Thoracic aorta (tissue), 2 donors: ENCODE measurements at regions not wholly inside any gene's neighbourhood (a gene's known extent, or its start where the extent isn't known, plus 50 kb on each side); places are given as distances from the start of the nearest gene placed in this dataset.
"Not testable (repeated sequence)": the region's sequence is repeated elsewhere in the genome, so short reads cannot be mapped to it uniquely, and the experiment has no call there.

ENCODE experiments used
- ATAC-seq: fragments of 150-250 bp; one replicate; pipeline ENCODE4 v1.8.0; 2017; ENCODE audit warnings: low read depth; ENCODE audit not compliant: insufficient number of reproducible peaks, low FRiP score
- DNase-seq: peaks from one replicate; pipeline ENCODE4 v3.0.0-alpha.2; 2020; ENCODE audit warnings: low spot score
- H3K27ac ChIP-seq, 2 donors: fragments of 200-600 bp; sonication (generic); 1 replicate in 1 of 2; 2 replicates in 1 of 2; pipeline ENCODE4 v1.5.1; 2016; ENCODE audit warnings: mild to moderate bottlenecking in 2 of 2, moderate library complexity in 2 of 2
- H3K27me3 ChIP-seq: fragments of 200-600 bp; sonication (generic); replicated peaks from 2 replicates; pipeline ENCODE4 v1.6.0; 2016; ENCODE audit warnings: mild to moderate bottlenecking; ENCODE audit not compliant: insufficient read depth
- H3K36me3 ChIP-seq: fragments of 200-600 bp; sonication (generic); one replicate; pipeline ENCODE4 v1.5.1; 2016
- H3K4me1 ChIP-seq, 2 donors: fragments of 200-600 bp; sonication (generic); 1 replicate in 1 of 2; 2 replicates in 1 of 2; pipeline versions ENCODE4 v1.5.1 to v1.6.0; 2016; ENCODE audit warnings: low read depth in 2 of 2, mild to moderate bottlenecking in 1 of 2; ENCODE audit not compliant: control insufficient read depth in 1 of 2
- H3K4me3 ChIP-seq: fragments of 200-600 bp; sonication (generic); 2 replicates; pipeline ENCODE4 v1.5.1; 2016; ENCODE audit warnings: mild to moderate bottlenecking
- H3K9me3 ChIP-seq: fragments of 200-600 bp; sonication (generic); 2 replicates; pipeline ENCODE4 v1.5.1; 2016
- CTCF ChIP-seq: fragments of 200-600 bp; sonication (generic); IDR thresholded peaks from one replicate; pipeline ENCODE4 v1.5.1; 2019; ENCODE audit warnings: antibody characterized with exemption

- no peak for ATAC-seq
Observed at GRCh38 chr17:71023249-71024030, 854.1 kb downstream of the KCNJ2 start.

GRCh38 chr17:71024172-71024571, 854.8 kb downstream of the KCNJ2 start:
- TF ChIP-seq CTCF: no peak
- Histone ChIP-seq H3K9me3 (no peaks in the 10 kb centered on the region), H3K36me3 (no peaks in the 10 kb centered on the region), H3K27ac (no peak overlapping the region), H3K4me1 (no peaks in the 10 kb centered on the region), H3K27me3 (no peaks in the 10 kb centered on the region), H3K4me3 (no peak overlapping the region)
- ATAC-seq: no peak
- DNase-seq: no peak

More at GRCh38 chr17:71023249-71024030, 854.1 kb downstream of the KCNJ2 start:
- Histone ChIP-seq H3K4me3 (no peak overlapping the region), H3K27ac (no peak overlapping the region), H3K36me3 (no peaks in the 10 kb centered on the region), H3K9me3 (no peaks in the 10 kb centered on the region), H3K27me3 (no peaks in the 10 kb centered on the region), H3K4me1 (no peaks in the 10 kb centered on the region)
- TF ChIP-seq CTCF: no peak
- DNase-seq: no peak

GRCh38 chr17:71024969-71025368, 855.6 kb downstream of the KCNJ2 start:
- no peak for DNase-seq
- Histone ChIP-seq H3K27me3 (no peaks in the 10 kb centered on the region), H3K27ac (no peak overlapping the region), H3K36me3 (no peaks in the 10 kb centered on the region), H3K9me3 (no peaks in the 10 kb centered on the region), H3K4me3 (no peak overlapping the region), H3K4me1 (no peaks in the 10 kb centered on the region)
- no peak for TF ChIP-seq CTCF
- no peak for ATAC-seq

GRCh38 chr17:71029246-71029645, 859.9 kb downstream of the KCNJ2 start:
- H3K9me3 ChIP-seq: no peaks in the 10 kb centered on the region
- DNase-seq (no peak), ATAC-seq (no peak)
- no peak for TF ChIP-seq CTCF
- H3K27ac ChIP-seq: no peak overlapping the region
- H3K36me3 ChIP-seq: no peaks in the 10 kb centered on the region
- H3K27me3 ChIP-seq: no peaks in the 10 kb centered on the region
- no peak overlapping the region for H3K4me3 ChIP-seq
- no peaks in the 10 kb centered on the region for H3K4me1 ChIP-seq

DNA sequence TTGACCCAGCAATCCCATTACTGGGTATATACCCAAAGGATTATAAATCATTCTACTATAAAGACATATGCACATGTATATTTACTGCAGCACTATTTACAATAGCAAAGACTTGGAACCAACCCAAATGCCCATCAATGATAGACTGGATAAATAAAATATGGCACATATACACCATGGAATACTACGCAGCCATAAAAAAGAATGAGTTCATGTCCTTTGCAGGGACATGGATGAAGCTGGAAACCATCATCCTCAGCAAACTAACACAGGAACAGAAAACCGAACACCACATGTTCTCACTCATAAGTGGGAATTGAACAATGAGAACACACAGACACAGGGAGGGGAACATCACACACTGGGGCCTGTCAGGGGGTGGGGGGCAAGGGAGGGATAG, 862.0 kb downstream of the KCNJ2 start:
- not testable (repeated sequence) for ATAC-seq, H3K27me3 ChIP-seq, H3K27ac ChIP-seq, H3K4me1 ChIP-seq, DNase-seq, H3K36me3 ChIP-seq, H3K9me3 ChIP-seq, H3K4me3 ChIP-seq
